Ishikawa (cell line): ENCODE measurements at regions not wholly inside any gene's neighbourhood (a gene's known extent, or its start where the extent isn't known, plus 50 kb on each side); places are given as distances from the start of the nearest gene placed in this dataset.

Experiments used
- CEBPB ChIP-seq: IDR thresholded peaks from 2 replicates; pipeline ENCODE4 v1.6.1; 2012
- CREB1 ChIP-seq: IDR thresholded peaks from 2 replicates; pipeline ENCODE4 v1.6.1; 2012; ENCODE audit warnings: low read depth
- EGR1 ChIP-seq: IDR thresholded peaks from 2 replicates; pipeline ENCODE4 v1.6.1; 2012
- EP300 ChIP-seq: IDR thresholded peaks from 2 replicates; pipeline ENCODE4 v1.6.1; 2012; ENCODE audit warnings: borderline replicate concordance
- FOXM1 ChIP-seq: IDR thresholded peaks from 2 replicates; pipeline ENCODE4 v1.6.1; 2012; ENCODE audit warnings: low read depth, borderline replicate concordance
- NFIC ChIP-seq: IDR thresholded peaks from 2 replicates; pipeline ENCODE4 v1.6.1; 2012
- RAD21 ChIP-seq: IDR thresholded peaks from 2 replicates; pipeline ENCODE4 v1.6.1; 2012; ENCODE audit warnings: low read depth
- TAF1 ChIP-seq: IDR thresholded peaks from 2 replicates; pipeline ENCODE4 v1.6.1; 2012; ENCODE audit warnings: low read depth, mild to moderate bottlenecking
- TCF12 ChIP-seq: IDR thresholded peaks from 2 replicates; pipeline ENCODE4 v1.6.1; 2012; ENCODE audit warnings: low read depth
- TEAD4 ChIP-seq: IDR thresholded peaks from 2 replicates; pipeline ENCODE4 v1.6.1; 2012
- YY1 ChIP-seq: IDR thresholded peaks from 2 replicates; pipeline ENCODE4 v1.6.1; 2012; ENCODE audit warnings: low read depth
- ZBTB7A ChIP-seq: IDR thresholded peaks from 2 replicates; pipeline ENCODE4 v1.6.1; 2012; ENCODE audit warnings: low read depth
- TF ChIP-seq, protein P1 (sequence below): IDR thresholded peaks from 2 replicates; pipeline ENCODE4 v1.6.1; 2012
- TF ChIP-seq, protein P2 (sequence below): IDR thresholded peaks from 2 replicates; pipeline ENCODE4 v1.6.1; 2012
- TF ChIP-seq, protein P3 (sequence below): IDR thresholded peaks from 2 replicates; pipeline ENCODE4 v1.6.1; 2012; ENCODE audit warnings: low read depth, mild to moderate bottlenecking

DNA sequence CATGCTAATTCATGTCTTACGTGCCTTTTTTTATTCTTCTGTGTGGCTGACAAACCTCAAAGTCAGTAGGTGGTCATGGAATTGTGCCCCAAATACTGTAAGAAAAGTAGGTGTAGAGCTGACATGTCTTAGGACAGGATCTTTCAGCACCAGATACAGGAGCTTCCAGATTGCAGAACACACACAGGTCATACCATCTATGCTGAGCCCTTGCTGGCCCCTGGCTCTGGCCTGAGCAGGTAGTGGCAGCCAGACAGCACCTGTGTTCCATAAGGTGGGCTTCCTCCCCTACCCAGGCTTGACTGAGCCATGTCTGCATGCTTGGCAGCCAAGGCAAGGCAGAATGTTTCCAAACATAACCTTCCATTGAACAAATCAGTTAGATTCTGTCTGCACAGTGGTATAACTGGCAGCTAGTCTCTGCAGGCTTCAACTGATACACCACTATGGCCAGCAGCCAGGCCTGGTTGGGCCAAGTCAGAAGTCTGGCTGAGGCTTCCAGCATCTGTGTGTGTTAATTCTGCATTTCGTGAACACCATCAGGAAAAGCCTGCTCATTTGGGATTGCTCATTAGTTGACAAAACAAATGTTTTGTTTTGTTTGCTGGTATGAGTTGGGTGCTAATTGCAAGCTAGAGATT is 366.5 kb downstream of the FOXA2 start:
- TF ChIP-seq CEBPB (no peak), NFIC (no peak), EGR1 (no peak), YY1 (no peak), EP300 (no peak), FOXM1 (no peak), CREB1 (no peak)

DNA sequence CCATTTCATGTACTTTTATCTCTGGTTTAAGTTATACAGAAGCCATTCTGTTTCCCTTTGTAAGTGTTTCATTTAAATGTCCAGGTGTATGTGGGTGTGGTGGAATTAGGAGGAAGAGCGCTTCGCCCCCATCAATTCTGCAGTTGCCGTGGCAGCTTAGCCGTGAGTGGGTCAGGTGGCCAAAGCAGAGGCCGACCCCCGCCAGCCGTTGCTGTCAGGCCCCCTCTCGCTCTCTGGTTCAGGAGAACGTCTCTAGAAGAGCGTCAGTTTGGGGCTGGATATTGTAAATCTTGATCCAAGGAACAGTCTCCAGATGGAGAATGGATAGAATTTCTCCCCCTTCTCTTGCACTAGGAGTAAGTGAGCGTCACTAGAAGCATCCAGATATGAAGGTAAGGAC is 367.4 kb downstream of the FOXA2 start:
- TF ChIP-seq NFIC (no peak), EP300 (no peak), FOXM1 (no peak), YY1 (no peak), TAF1 (no peak), ZBTB7A (no peak), CEBPB (no peak)
- TF ChIP-seq, protein P1, sequence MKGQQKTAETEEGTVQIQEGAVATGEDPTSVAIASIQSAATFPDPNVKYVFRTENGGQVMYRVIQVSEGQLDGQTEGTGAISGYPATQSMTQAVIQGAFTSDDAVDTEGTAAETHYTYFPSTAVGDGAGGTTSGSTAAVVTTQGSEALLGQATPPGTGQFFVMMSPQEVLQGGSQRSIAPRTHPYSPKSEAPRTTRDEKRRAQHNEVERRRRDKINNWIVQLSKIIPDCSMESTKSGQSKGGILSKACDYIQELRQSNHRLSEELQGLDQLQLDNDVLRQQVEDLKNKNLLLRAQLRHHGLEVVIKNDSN: no peak

DNA sequence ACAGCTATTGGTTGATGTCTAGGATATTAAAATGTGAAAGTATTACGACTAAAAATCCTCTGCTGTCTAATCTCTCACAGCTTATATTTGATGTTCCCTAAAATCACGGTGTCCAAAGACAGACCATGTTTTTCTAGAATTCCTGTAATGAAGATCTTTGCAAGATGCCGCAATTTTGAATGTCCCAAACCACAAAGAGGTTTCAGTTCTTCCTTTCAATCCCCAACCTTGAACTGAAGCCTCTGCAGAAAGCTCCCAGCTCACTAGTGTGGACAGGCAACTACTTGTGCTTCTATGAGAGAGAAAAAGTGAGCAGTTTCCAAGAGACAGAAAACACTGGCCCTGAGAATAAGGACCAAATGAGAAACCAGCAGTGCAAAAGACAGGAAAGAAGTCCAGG is 370.1 kb downstream of the FOXA2 start:
- TF ChIP-seq TAF1 (no peak), RAD21 (no peak), NFIC (no peak), EP300 (no peak), YY1 (no peak)
- TF ChIP-seq, protein P2, sequence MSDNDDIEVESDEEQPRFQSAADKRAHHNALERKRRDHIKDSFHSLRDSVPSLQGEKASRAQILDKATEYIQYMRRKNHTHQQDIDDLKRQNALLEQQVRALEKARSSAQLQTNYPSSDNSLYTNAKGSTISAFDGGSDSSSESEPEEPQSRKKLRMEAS: no peak

DNA sequence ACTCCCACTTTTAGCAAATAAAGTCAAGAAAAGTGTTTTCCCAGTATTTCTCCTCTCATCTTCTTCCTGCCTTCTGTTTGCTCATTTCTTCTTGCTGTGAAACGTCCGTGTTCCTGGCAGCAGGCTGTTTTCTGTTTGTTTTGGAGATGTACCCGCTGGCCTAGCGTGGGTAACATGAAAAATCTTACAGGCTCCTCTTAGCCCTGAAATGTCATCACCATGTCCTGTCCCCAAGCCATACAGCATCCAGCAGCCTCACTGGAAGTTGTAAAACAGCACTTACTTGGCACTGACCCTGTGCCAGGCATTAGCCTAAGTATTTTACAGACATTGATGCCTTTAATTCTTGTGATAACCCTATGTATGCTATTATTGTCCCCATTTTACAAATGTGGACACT is 371.1 kb downstream of the FOXA2 start:
- TF ChIP-seq TAF1 (no peak), NFIC (no peak), ZBTB7A (no peak), FOXM1 (no peak), RAD21 (no peak), EP300 (no peak), YY1 (no peak), TEAD4 (no peak), TCF12 (no peak)
- TF ChIP-seq, protein P1: no peak
- TF ChIP-seq, protein P3, sequence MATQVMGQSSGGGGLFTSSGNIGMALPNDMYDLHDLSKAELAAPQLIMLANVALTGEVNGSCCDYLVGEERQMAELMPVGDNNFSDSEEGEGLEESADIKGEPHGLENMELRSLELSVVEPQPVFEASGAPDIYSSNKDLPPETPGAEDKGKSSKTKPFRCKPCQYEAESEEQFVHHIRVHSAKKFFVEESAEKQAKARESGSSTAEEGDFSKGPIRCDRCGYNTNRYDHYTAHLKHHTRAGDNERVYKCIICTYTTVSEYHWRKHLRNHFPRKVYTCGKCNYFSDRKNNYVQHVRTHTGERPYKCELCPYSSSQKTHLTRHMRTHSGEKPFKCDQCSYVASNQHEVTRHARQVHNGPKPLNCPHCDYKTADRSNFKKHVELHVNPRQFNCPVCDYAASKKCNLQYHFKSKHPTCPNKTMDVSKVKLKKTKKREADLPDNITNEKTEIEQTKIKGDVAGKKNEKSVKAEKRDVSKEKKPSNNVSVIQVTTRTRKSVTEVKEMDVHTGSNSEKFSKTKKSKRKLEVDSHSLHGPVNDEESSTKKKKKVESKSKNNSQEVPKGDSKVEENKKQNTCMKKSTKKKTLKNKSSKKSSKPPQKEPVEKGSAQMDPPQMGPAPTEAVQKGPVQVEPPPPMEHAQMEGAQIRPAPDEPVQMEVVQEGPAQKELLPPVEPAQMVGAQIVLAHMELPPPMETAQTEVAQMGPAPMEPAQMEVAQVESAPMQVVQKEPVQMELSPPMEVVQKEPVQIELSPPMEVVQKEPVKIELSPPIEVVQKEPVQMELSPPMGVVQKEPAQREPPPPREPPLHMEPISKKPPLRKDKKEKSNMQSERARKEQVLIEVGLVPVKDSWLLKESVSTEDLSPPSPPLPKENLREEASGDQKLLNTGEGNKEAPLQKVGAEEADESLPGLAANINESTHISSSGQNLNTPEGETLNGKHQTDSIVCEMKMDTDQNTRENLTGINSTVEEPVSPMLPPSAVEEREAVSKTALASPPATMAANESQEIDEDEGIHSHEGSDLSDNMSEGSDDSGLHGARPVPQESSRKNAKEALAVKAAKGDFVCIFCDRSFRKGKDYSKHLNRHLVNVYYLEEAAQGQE: no peak

DNA sequence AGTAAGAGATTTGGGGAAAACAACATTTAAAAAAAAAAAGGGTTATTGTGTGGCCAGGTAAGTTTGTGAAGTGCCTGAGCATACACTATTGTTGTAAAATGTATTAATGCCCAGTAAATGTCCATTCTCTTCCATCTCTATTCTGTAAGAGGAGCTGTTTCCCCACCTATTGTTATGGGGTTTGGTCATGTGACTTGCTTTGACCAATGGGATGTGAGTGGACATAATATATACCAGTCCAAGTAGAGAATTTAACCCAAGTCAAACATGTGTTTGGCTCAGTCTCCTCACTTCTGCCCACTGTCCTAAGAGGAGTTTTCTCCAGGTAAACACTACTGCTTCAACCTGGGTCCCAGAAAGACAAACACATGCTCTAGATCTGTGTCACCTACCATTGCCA is 377.1 kb downstream of the FOXA2 start:
- TF ChIP-seq TCF12 (no peak), EGR1 (no peak), EP300 (no peak), TEAD4 (no peak), FOXM1 (no peak), YY1 (no peak)
- TF ChIP-seq, protein P2: no peak

DNA sequence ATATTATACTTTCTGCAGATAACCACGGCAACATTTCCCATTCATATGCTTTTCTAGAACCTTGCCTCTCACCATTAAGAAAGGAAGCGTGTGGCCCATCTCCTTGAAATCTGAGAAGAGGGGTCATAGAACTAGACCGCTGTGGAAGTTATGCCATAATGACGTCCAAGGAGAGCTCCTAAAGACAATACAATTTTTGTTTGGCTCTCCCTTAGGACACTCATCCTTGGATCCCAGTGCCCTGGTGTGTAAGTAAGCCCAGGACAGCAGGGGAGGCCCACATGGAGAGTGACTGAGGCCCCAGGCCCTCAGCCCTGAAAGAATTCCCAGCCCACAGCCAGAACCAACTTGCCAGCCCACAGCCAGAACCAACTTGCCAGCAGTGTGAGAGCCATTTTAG is 379.6 kb downstream of the FOXA2 start:
- TF ChIP-seq RAD21 (no peak), TCF12 (no peak), FOXM1 (no peak), EP300 (no peak), NFIC (no peak), TAF1 (no peak), ZBTB7A (no peak), EGR1 (no peak), CEBPB (no peak), YY1 (no peak), CREB1 (no peak), TEAD4 (no peak)
- TF ChIP-seq, protein P1: no peak
- TF ChIP-seq, protein P3: no peak
- TF ChIP-seq, protein P2: no peak
